ENCODE measurements at regions not wholly inside any gene's neighbourhood (a gene's known extent, or its start where the extent isn't known, plus 50 kb on each side); places are given as distances from the start of the nearest gene placed in this dataset.

- no peaks in the 10 kb centered on the region for H3K27me3 ChIP-seq (ENCODE audit: control insufficient read depth, insufficient read depth, low read length)
- 100% methylated on average over 2 of the region's 10 CpGs for WGBS (ENCODE audit: insufficient coverage)
- no peaks in the 10 kb centered on the region for H3K9me3 ChIP-seq (ENCODE audit: control insufficient read depth, insufficient read depth, low read length)
- H3K4me3 ChIP-seq (ENCODE audit: low read depth, low read length) = no peak overlapping the region
- H3K27ac ChIP-seq (ENCODE audit: low read depth, low read length) = no peak overlapping the region
- peaks cover 31% of the 10 kb centered on the region for H3K4me1 ChIP-seq (ENCODE audit: control insufficient read depth, insufficient read depth, low read length)
- peak in 2 of 6 donors; percentile 47 to 50 for DNase-seq (ENCODE audit: low read depth in 4 of 6, low spot score in 6 of 6)
- H3K36me3 ChIP-seq (ENCODE audit: control insufficient read depth, insufficient read depth, low read length) = no peaks in the 10 kb centered on the region
Measured at GRCh38 chr6:159108426-159108985, 60.7 kb upstream of the FNDC1 start.

GRCh38 chr6:159107451-159108260 is 61.5 kb upstream of the FNDC1 start:
- 72% methylated on average over 6 of the region's 19 CpGs for WGBS (ENCODE audit: insufficient coverage)
- DNase-seq (ENCODE audit: low read depth in 4 of 6, low spot score in 6 of 6) = peak in 1 of 6 donors; percentile 45

GRCh38 chr6:159106627-159107241 is 61.9 kb upstream of the TAGAP start:
- 34% methylated on average over 3 of the region's 7 CpGs for WGBS (ENCODE audit: insufficient coverage)
- H3K27ac ChIP-seq (ENCODE audit: low read depth, low read length) = no peak overlapping the region

More at GRCh38 chr6:159107451-159108260, 61.5 kb upstream of the FNDC1 start:
- H3K4me1 ChIP-seq (ENCODE audit: control insufficient read depth, insufficient read depth, low read length) = peaks cover 34% of the 10 kb centered on the region
- H3K27me3 ChIP-seq (ENCODE audit: control insufficient read depth, insufficient read depth, low read length) = no peaks in the 10 kb centered on the region
- no peak overlapping the region for H3K27ac ChIP-seq (ENCODE audit: low read depth, low read length)
- H3K9me3 ChIP-seq (ENCODE audit: control insufficient read depth, insufficient read depth, low read length) = no peaks in the 10 kb centered on the region
- H3K36me3 ChIP-seq (ENCODE audit: control insufficient read depth, insufficient read depth, low read length) = no peaks in the 10 kb centered on the region
- H3K4me3 ChIP-seq (ENCODE audit: low read depth, low read length) = no peak overlapping the region

GRCh38 chr6:159105716-159106115 is 60.9 kb upstream of the TAGAP start:
- H3K4me1 ChIP-seq (ENCODE audit: control insufficient read depth, insufficient read depth, low read length) = peaks cover 34% of the 10 kb centered on the region
- H3K27ac ChIP-seq (ENCODE audit: low read depth, low read length) = no peak overlapping the region
- no peaks in the 10 kb centered on the region for H3K27me3 ChIP-seq (ENCODE audit: control insufficient read depth, insufficient read depth, low read length)
- no peaks in the 10 kb centered on the region for H3K9me3 ChIP-seq (ENCODE audit: control insufficient read depth, insufficient read depth, low read length)
- no peak overlapping the region for H3K4me3 ChIP-seq (ENCODE audit: low read depth, low read length)
- no peaks in the 10 kb centered on the region for H3K36me3 ChIP-seq (ENCODE audit: control insufficient read depth, insufficient read depth, low read length)
- WGBS (ENCODE audit: insufficient coverage) = 88% methylated on average over 1 of the region's 3 CpGs
- no peak for DNase-seq (ENCODE audit: low read depth in 4 of 6, low spot score in 6 of 6)

More at GRCh38 chr6:159106627-159107241, 61.9 kb upstream of the TAGAP start:
- H3K4me3 ChIP-seq (ENCODE audit: low read depth, low read length) = no peak overlapping the region
- DNase-seq (ENCODE audit: low read depth in 4 of 6, low spot score in 6 of 6) = peak in 3 of 6 donors; percentile 45 to 89 (median 73)
- peaks cover 34% of the 10 kb centered on the region for H3K4me1 ChIP-seq (ENCODE audit: control insufficient read depth, insufficient read depth, low read length)
- no peaks in the 10 kb centered on the region for H3K36me3 ChIP-seq (ENCODE audit: control insufficient read depth, insufficient read depth, low read length)
- H3K9me3 ChIP-seq (ENCODE audit: control insufficient read depth, insufficient read depth, low read length) = no peaks in the 10 kb centered on the region
- H3K27me3 ChIP-seq (ENCODE audit: control insufficient read depth, insufficient read depth, low read length) = no peaks in the 10 kb centered on the region

GRCh38 chr6:159104931-159105330 is 60.1 kb upstream of the TAGAP start:
- Histone ChIP-seq H3K4me1 (ENCODE audit: control insufficient read depth, insufficient read depth, low read length) (peaks cover 34% of the 10 kb centered on the region), H3K4me3 (ENCODE audit: low read depth, low read length) (no peak overlapping the region), H3K9me3 (ENCODE audit: control insufficient read depth, insufficient read depth, low read length) (no peaks in the 10 kb centered on the region), H3K36me3 (ENCODE audit: control insufficient read depth, insufficient read depth, low read length) (no peaks in the 10 kb centered on the region), H3K27me3 (ENCODE audit: control insufficient read depth, insufficient read depth, low read length) (no peaks in the 10 kb centered on the region), H3K27ac (ENCODE audit: low read depth, low read length) (peak overlapping the region; percentile 12)
- WGBS (ENCODE audit: insufficient coverage) = 80% methylated on average over 5 of the region's 5 CpGs
- DNase-seq (ENCODE audit: low read depth in 4 of 6, low spot score in 6 of 6) = no peak

GRCh38 chr6:159104163-159104925 is 59.6 kb upstream of the TAGAP start:
- Histone ChIP-seq H3K27me3 (ENCODE audit: control insufficient read depth, insufficient read depth, low read length) (no peaks in the 10 kb centered on the region), H3K27ac (ENCODE audit: low read depth, low read length) (no peak overlapping the region), H3K9me3 (ENCODE audit: control insufficient read depth, insufficient read depth, low read length) (no peaks in the 10 kb centered on the region), H3K4me3 (ENCODE audit: low read depth, low read length) (no peak overlapping the region), H3K4me1 (ENCODE audit: control insufficient read depth, insufficient read depth, low read length) (peaks cover 34% of the 10 kb centered on the region), H3K36me3 (ENCODE audit: control insufficient read depth, insufficient read depth, low read length) (no peaks in the 10 kb centered on the region)
- peak in 2 of 6 donors; percentile 59 to 76 for DNase-seq (ENCODE audit: low read depth in 4 of 6, low spot score in 6 of 6)
- 25% methylated on average over 11 of the region's 17 CpGs for WGBS (ENCODE audit: insufficient coverage)

GRCh38 chr6:159103396-159104162 is 58.8 kb upstream of the TAGAP start:
- Histone ChIP-seq H3K27ac (ENCODE audit: low read depth, low read length) (no peak overlapping the region), H3K4me1 (ENCODE audit: control insufficient read depth, insufficient read depth, low read length) (peaks cover 34% of the 10 kb centered on the region), H3K36me3 (ENCODE audit: control insufficient read depth, insufficient read depth, low read length) (no peaks in the 10 kb centered on the region), H3K27me3 (ENCODE audit: control insufficient read depth, insufficient read depth, low read length) (no peaks in the 10 kb centered on the region), H3K4me3 (ENCODE audit: low read depth, low read length) (no peak overlapping the region), H3K9me3 (ENCODE audit: control insufficient read depth, insufficient read depth, low read length) (no peaks in the 10 kb centered on the region)
- WGBS (ENCODE audit: insufficient coverage) = 51% methylated on average over 11 of the region's 18 CpGs
- no peak for DNase-seq (ENCODE audit: low read depth in 4 of 6, low spot score in 6 of 6)

- WGBS (ENCODE audit: insufficient coverage) = 90% methylated on average over 3 of the region's 5 CpGs
- Histone ChIP-seq H3K4me3 (ENCODE audit: low read depth, low read length) (no peak overlapping the region), H3K4me1 (ENCODE audit: control insufficient read depth, insufficient read depth, low read length) (peaks cover 32% of the 10 kb centered on the region), H3K27ac (ENCODE audit: low read depth, low read length) (no peak overlapping the region), H3K36me3 (ENCODE audit: control insufficient read depth, insufficient read depth, low read length) (no peaks in the 10 kb centered on the region), H3K27me3 (ENCODE audit: control insufficient read depth, insufficient read depth, low read length) (no peaks in the 10 kb centered on the region), H3K9me3 (ENCODE audit: control insufficient read depth, insufficient read depth, low read length) (no peaks in the 10 kb centered on the region)
- no peak for DNase-seq (ENCODE audit: low read depth in 4 of 6, low spot score in 6 of 6)
Measured at GRCh38 chr6:159102373-159103160, 57.8 kb upstream of the TAGAP start.
